Neural progenitor cell (in vitro differentiated cells): ENCODE measurements at regions not wholly inside any gene's neighbourhood (a gene's known extent, or its start where the extent isn't known, plus 50 kb on each side); places are given as distances from the start of the nearest gene placed in this dataset.

Source experiments
- EZH2 ChIP-seq: fragments of 200-600 bp; sonication (generic); IDR thresholded peaks from 2 replicates; pipeline ENCODE4 v1.6.1; 2017; ENCODE audit warnings: antibody characterized with exemption, mild to moderate bottlenecking, moderate library complexity
- EZH2phosphoT487 ChIP-seq: fragments of 200-600 bp; sonication (generic); IDR thresholded peaks from 2 replicates; pipeline ENCODE4 v1.6.1; 2017; ENCODE audit warnings: antibody characterized with exemption
- TF ChIP-seq, protein P1 (sequence below): fragments of 200-600 bp; sonication (generic); IDR thresholded peaks from 2 replicates; pipeline ENCODE4 v1.5.1; 2017; ENCODE audit warnings: antibody characterized with exemption, mild to moderate bottlenecking

DNA sequence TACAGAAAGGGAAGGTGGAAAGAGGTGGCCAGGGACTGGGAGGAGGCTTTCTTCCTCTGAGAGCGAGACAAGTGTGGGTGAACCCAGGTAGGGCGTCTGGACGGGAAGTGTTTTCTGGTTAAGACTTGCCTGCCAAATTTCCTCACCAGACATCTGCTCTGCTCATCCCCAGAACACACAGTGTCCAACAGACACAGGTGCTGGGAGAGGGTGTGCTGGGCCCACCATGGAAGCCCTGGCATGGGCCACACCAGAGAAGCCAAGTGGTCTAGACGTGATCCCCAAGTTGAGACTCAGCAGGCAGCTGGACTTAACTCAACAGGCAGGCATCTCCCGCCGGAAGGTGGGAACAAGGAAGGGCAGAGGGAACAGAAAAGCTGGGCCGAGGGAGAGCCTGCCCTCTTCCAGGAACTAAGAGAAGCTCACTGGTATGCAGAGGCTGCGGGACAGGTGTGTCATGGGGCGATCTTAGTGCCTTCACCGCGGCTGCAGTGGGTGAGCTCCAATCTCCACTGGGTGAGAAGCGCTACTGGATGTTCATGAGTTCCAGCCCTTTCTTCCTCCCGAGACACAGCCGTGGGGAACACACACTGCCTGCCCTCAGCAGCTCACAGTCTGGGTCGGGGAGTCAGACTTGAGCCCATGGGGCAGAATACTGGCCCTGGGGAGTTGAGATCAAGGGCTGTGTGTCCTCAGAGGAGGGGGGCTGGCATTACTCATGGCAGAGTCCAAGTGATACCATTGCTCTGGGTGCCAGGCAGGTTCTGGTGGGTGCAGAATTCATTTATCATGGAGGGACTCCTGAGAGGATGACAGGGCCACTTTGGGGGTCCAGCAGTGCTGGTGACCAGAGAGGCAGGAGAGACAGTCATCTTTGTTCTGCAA is 110.2 kb downstream of the CPZ start:
- TF ChIP-seq, protein P1, sequence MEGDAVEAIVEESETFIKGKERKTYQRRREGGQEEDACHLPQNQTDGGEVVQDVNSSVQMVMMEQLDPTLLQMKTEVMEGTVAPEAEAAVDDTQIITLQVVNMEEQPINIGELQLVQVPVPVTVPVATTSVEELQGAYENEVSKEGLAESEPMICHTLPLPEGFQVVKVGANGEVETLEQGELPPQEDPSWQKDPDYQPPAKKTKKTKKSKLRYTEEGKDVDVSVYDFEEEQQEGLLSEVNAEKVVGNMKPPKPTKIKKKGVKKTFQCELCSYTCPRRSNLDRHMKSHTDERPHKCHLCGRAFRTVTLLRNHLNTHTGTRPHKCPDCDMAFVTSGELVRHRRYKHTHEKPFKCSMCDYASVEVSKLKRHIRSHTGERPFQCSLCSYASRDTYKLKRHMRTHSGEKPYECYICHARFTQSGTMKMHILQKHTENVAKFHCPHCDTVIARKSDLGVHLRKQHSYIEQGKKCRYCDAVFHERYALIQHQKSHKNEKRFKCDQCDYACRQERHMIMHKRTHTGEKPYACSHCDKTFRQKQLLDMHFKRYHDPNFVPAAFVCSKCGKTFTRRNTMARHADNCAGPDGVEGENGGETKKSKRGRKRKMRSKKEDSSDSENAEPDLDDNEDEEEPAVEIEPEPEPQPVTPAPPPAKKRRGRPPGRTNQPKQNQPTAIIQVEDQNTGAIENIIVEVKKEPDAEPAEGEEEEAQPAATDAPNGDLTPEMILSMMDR = no peak
- TF ChIP-seq EZH2 (no peak), EZH2phosphoT487 (no peak)
